HepG2 (cell line): ENCODE measurements at regions not wholly inside any gene's neighbourhood (a gene's known extent, or its start where the extent isn't known, plus 50 kb on each side); places are given as distances from the start of the nearest gene placed in this dataset.

Source experiments
- ATAC-seq: fragments of 200-7000 bp; cut with Tn5 transposase; 3 replicates; pipeline ENCODE4 v1.9.1; 2020; ENCODE audit warnings: mild to moderate bottlenecking, moderate library complexity
- BruUV-seq: library from RNA; stranded (reverse); fragments of 400-500 nt; replicated peaks from 2 replicates; lab custom pipeline; 2021; lab: Mats Ljungman, UMichigan
- CTCF ChIA-PET: fragments of 300-600 bp; formaldehyde crosslinking; extraction: SDS; loops from one replicate; lab custom pipeline; 2021; ENCODE audit warnings: low total read pairs, inconsistent platforms, low intra/inter-chr PET ratio; lab: Yijun Ruan, JAX
- POLR2A ChIA-PET: fragments of 350-600 bp; sonication (Branson Sonifier 250); formaldehyde crosslinking; loops from one replicate; lab custom pipeline; 2020; ENCODE audit warnings: antibody characterized with exemption, inconsistent platforms; lab: Yijun Ruan, JAX
- DNase-seq: peaks from one replicate; pipeline ENCODE4 v3.0.0-alpha.2; 2015; ENCODE audit warnings: low spot score
- FAIRE-seq: peaks from 3 replicates; lab custom pipeline; 2011; peaks lifted over from hg19 to GRCh38; lab: Jason Lieb, UNC
- H2AFZ ChIP-seq: one replicate; pipeline ENCODE4 v1.6.1; 2011; ENCODE audit warnings: low read length, inconsistent platforms
- H3K27ac ChIP-seq: fragments of 300-600 bp; 3 replicates; pipeline ENCODE4 v1.8.0; 2011; ENCODE audit warnings: mixed run types, mild to moderate bottlenecking, mixed read lengths, low read length, inconsistent platforms; ENCODE audit not compliant: insufficient read depth; ENCODE audit errors: extremely low read length
- H3K27me3 ChIP-seq, 2 experiments: fragments of 200-600 bp in 1 of 2; 2 replicates in 1 of 2; 3 replicates in 1 of 2; pipeline versions ENCODE4 v1.6.0 to v1.8.0; 2011; ENCODE audit warnings: low read length in 2 of 2, mild to moderate bottlenecking in 2 of 2, moderate library complexity in 2 of 2, inconsistent platforms in 1 of 2; ENCODE audit not compliant: insufficient read depth in 2 of 2, control insufficient read depth in 1 of 2
- H3K36me3 ChIP-seq, 2 experiments: fragments of 200-600 bp in 1 of 2; replicated peaks in 1 of 2; 2 replicates in 1 of 2; 3 replicates in 1 of 2; pipeline versions ENCODE4 v1.5.1 to v1.8.0; 2011; ENCODE audit warnings: low read length in 2 of 2, inconsistent platforms in 1 of 2; ENCODE audit not compliant: insufficient read depth in 2 of 2, control insufficient read depth in 1 of 2
- H3K4me1 ChIP-seq: 2 replicates; pipeline ENCODE4 v1.5.1; 2012; ENCODE audit warnings: low read length, inconsistent platforms; ENCODE audit not compliant: insufficient read depth
- H3K4me2 ChIP-seq: 2 replicates; pipeline ENCODE4 v1.6.0; 2011; ENCODE audit warnings: low read depth, low read length, inconsistent platforms
- H3K4me3 ChIP-seq, 3 experiments: fragments of 200-600 bp in 1 of 3; sonication (generic), shearing (Covaris generic) in 1 of 3; replicated peaks in 1 of 3; 2 replicates each; pipeline ENCODE4 v1.5.1; 2011 to 2016; ENCODE audit warnings: low read length in 3 of 3, inconsistent platforms in 2 of 3, low read depth in 2 of 3, mild to moderate bottlenecking in 2 of 3, control low read depth in 1 of 3, mixed read lengths in 1 of 3; ENCODE audit not compliant: insufficient read depth in 1 of 3
- H3K79me2 ChIP-seq: one replicate; pipeline ENCODE4 v1.6.1; 2011; ENCODE audit warnings: low read length, inconsistent platforms; ENCODE audit not compliant: insufficient read depth
- H3K9ac ChIP-seq: 2 replicates; pipeline ENCODE4 v1.6.0; 2011; ENCODE audit warnings: mild to moderate bottlenecking, low read depth, low read length, inconsistent platforms; ENCODE audit not compliant: insufficient read depth
- H3K9me3 ChIP-seq: 2 replicates; pipeline ENCODE4 v1.5.1; 2012; ENCODE audit warnings: mild to moderate bottlenecking, low read length
- H4K20me1 ChIP-seq: 2 replicates; pipeline ENCODE4 v1.6.0; 2011; ENCODE audit warnings: inconsistent platforms, mild to moderate bottlenecking, low read length, moderate library complexity; ENCODE audit not compliant: insufficient read depth
- AGO2 ChIP-seq: fragments of 200-400 bp; formaldehyde crosslinking; optimal IDR thresholded peaks from 2 replicates; pipeline ENCODE3; 2017; ENCODE audit warnings: mild to moderate bottlenecking, low read depth, low read length, moderate library complexity
- ATF2 ChIP-seq: sonication (generic); formaldehyde crosslinking; IDR thresholded peaks from 2 replicates; pipeline ENCODE4 v1.4.0; 2020; ENCODE audit warnings: missing genetic modification reagents
- HNRNPK ChIP-seq: fragments of 200-400 bp; formaldehyde crosslinking; IDR thresholded peaks from 2 replicates; pipeline ENCODE4 v1.6.1; 2018; ENCODE audit warnings: low read length, low read depth, moderate library complexity, mild to moderate bottlenecking; ENCODE audit not compliant: poor library complexity, severe bottlenecking
- NFAT5 ChIP-seq: sonication (generic); formaldehyde crosslinking; IDR thresholded peaks from 2 replicates; pipeline ENCODE4 v1.4.0; 2020; ENCODE audit warnings: missing genetic modification reagents
- NRL ChIP-seq: sonication (generic); formaldehyde crosslinking; IDR thresholded peaks from 2 replicates; pipeline ENCODE4 v1.5.0; 2020; ENCODE audit warnings: missing genetic modification reagents, mild to moderate bottlenecking, moderate library complexity, borderline replicate concordance
- PRDM4 ChIP-seq: sonication (generic); formaldehyde crosslinking; IDR thresholded peaks from 2 replicates; pipeline ENCODE4 v1.9.0; 2021; ENCODE audit warnings: missing genetic modification reagents, borderline replicate concordance
- XBP1 ChIP-seq: sonication (generic); formaldehyde crosslinking; IDR thresholded peaks from 2 replicates; pipeline ENCODE4 v1.5.0; 2020; ENCODE audit warnings: missing genetic modification reagents
- ZBTB7B ChIP-seq: sonication (generic); formaldehyde crosslinking; IDR thresholded peaks from 2 replicates; pipeline ENCODE4 v1.4.0; 2020; ENCODE audit warnings: missing genetic modification reagents
- ZFY ChIP-seq: sonication (generic); formaldehyde crosslinking; IDR thresholded peaks from 2 replicates; pipeline ENCODE4 v1.4.0; 2020; ENCODE audit warnings: missing genetic modification reagents
- ZNF121 ChIP-seq: sonication (generic); formaldehyde crosslinking; IDR thresholded peaks from 2 replicates; pipeline ENCODE4 v1.5.0; 2020; ENCODE audit warnings: mild to moderate bottlenecking, missing genetic modification reagents
- whole genome bisulfite sequencing: methylation state at CpG from one replicate; pipeline ENCODE4 v1.1.6; 2017; ENCODE audit warnings: low lambda C conversion rate; 5-methylcytosine and 5-hydroxymethylcytosine counted together
- in situ Hi-C: cut with HindIII; loops from 2 replicates; pipeline ENCODE4 v1.10.0; 2017; ENCODE audit warnings: low pct_unique_long_range_greater_than_20kb; ENCODE audit not compliant: extremely low pct_ligation_motif_present
- intact Hi-C: fragments of 100-400 bp; cut with micrococcal nuclease; formaldehyde crosslinking; loops from one replicate; pipeline ENCODE4 v1.10.0; 2022; ENCODE audit not compliant: unreplicated experiment

- no peak for TF ChIP-seq ZFY (CRISPR knock-in tag)
Observed at GRCh38 chr18:41849632-41850031, 105.4 kb upstream of the PIK3C3 start (continued).

- DNase-seq = no peak
- Histone ChIP-seq H2AFZ (no peak overlapping the region), H3K79me2 (no peaks in the 10 kb centered on the region), H3K36me3 (no peaks in the 10 kb centered on the region), H3K4me1 (no peaks in the 10 kb centered on the region), H3K9me3 (no peaks in the 10 kb centered on the region), H4K20me1 (no peaks in the 10 kb centered on the region), H3K9ac (no peak overlapping the region), H3K27ac (no peak overlapping the region), H3K27me3 (no peaks in the 10 kb centered on the region), H3K4me2 (no peak overlapping the region), H3K4me3 (no peak overlapping the region)
- no TSS peak for BruUV-seq
- POLR2A ChIA-PET = no interaction called here
- no peak for FAIRE-seq
- in situ Hi-C loops (no loop called here), intact Hi-C loops (no loop called here)
- WGBS = 45% methylated on average over 4 of the region's 4 CpGs
- CTCF ChIA-PET = no interaction called here
- ATAC-seq = no peak
- TF ChIP-seq HNRNPK (no peak), NFAT5 (CRISPR knock-in tag) (no peak), XBP1 (CRISPR knock-in tag) (no peak), ATF2 (CRISPR knock-in tag) (no peak), ZBTB7B (CRISPR knock-in tag) (no peak), PRDM4 (CRISPR knock-in tag) (no peak), AGO2 (no peak), NRL (CRISPR knock-in tag) (no peak), ZNF121 (CRISPR knock-in tag) (no peak)
Observed at GRCh38 chr18:41845563-41845962, 109.5 kb upstream of the PIK3C3 start.
